GM18870 (cell line): ENCODE measurements at regions not wholly inside any gene's neighbourhood (a gene's known extent, or its start where the extent isn't known, plus 50 kb on each side); places are given as distances from the start of the nearest gene placed in this dataset.

Experiments
- ATAC-seq: cut with Tn5 transposase; IDR thresholded peaks from one replicate; pipeline ENCODE4 v1.9.1; 2021; ENCODE audit warnings: moderate library complexity; ENCODE audit not compliant: unreplicated experiment

GRCh38 chr16:64317601-64318000 is 804.3 kb downstream of the CDH11 start:
- no peak for ATAC-seq

- ATAC-seq: no peak
Observed at GRCh38 chr16:64313726-64314125, 808.1 kb downstream of the CDH11 start.

- no peak for ATAC-seq
Observed at GRCh38 chr16:64312980-64313379, 808.9 kb downstream of the CDH11 start.

GRCh38 chr16:64312292-64312691 is 809.6 kb downstream of the CDH11 start:
- ATAC-seq: no peak

- no peak for ATAC-seq
Observed at GRCh38 chr16:64311241-64311640, 810.6 kb downstream of the CDH11 start.

GRCh38 chr16:64309398-64310110 is 812.3 kb downstream of the CDH11 start:
- no peak for ATAC-seq

- no peak for ATAC-seq
Observed at GRCh38 chr16:64308721-64309120, 813.1 kb downstream of the CDH11 start.

- ATAC-seq: no peak
Observed at GRCh38 chr16:64307431-64307830, 814.4 kb downstream of the CDH11 start.

- no peak for ATAC-seq
Observed at GRCh38 chr16:64305663-64306062, 816.2 kb downstream of the CDH11 start.

- no peak for ATAC-seq
Observed at GRCh38 chr16:64304951-64305350, 816.9 kb downstream of the CDH11 start.

- no peak for ATAC-seq
Observed at GRCh38 chr16:64304396-64304795, 817.5 kb downstream of the CDH11 start.

GRCh38 chr16:64297863-64298600 is 823.8 kb downstream of the CDH11 start:
- ATAC-seq: no peak

GRCh38 chr16:64295466-64295865 is 826.4 kb downstream of the CDH11 start:
- no peak for ATAC-seq

GRCh38 chr16:64292953-64293352 is 828.9 kb downstream of the CDH11 start:
- ATAC-seq: no peak

- no peak for ATAC-seq
Observed at GRCh38 chr16:64292161-64292560, 829.7 kb downstream of the CDH11 start.

- ATAC-seq: no peak
Observed at GRCh38 chr16:64290461-64290860, 831.4 kb downstream of the CDH11 start.

GRCh38 chr16:64287655-64288528 is 834.0 kb downstream of the CDH11 start:
- no peak for ATAC-seq

- ATAC-seq: no peak
Observed at GRCh38 chr16:64282181-64282580, 839.7 kb downstream of the CDH11 start.

- no peak for ATAC-seq
Observed at GRCh38 chr16:64280317-64280716, 841.5 kb downstream of the CDH11 start.

- ATAC-seq: no peak
Observed at GRCh38 chr16:64278196-64278595, 843.7 kb downstream of the CDH11 start.

GRCh38 chr16:64276646-64277045 is 845.2 kb downstream of the CDH11 start:
- ATAC-seq: no peak

GRCh38 chr16:64272028-64272427 is 849.8 kb downstream of the CDH11 start:
- ATAC-seq: no peak
